T-helper 2 cell (primary cell): ENCODE measurements at regions not wholly inside any gene's neighbourhood (a gene's known extent, or its start where the extent isn't known, plus 50 kb on each side); places are given as distances from the start of the nearest gene placed in this dataset.

Source experiments
- DNase-seq, 5 experiments: peaks; one replicate each; pipeline versions ENCODE4 v3.0.0 to v3.0.0-alpha.2; 2012 to 2022

- DNase-seq: no peak
These were observed 97.4 kb downstream of the FOXL3 start for GRCh38 chr7:387132-388022.

- DNase-seq: no peak
These were observed 98.3 kb downstream of the FOXL3 start for GRCh38 chr7:388023-388960.

- DNase-seq: no peak
These were observed 99.2 kb downstream of the FOXL3 start for GRCh38 chr7:388961-389701.

GRCh38 chr7:389911-390601 lies 100.1 kb downstream of the FOXL3 start:
- no peak for DNase-seq

GRCh38 chr7:390761-391410 lies 100.9 kb downstream of the FOXL3 start:
- DNase-seq: peak in 1 of 5 experiments; percentile 2

- peak in 1 of 5 experiments; percentile 5 for DNase-seq
These were observed 101.5 kb downstream of the FOXL3 start for GRCh38 chr7:391411-391951.

GRCh38 chr7:391961-392524 lies 102.1 kb downstream of the FOXL3 start:
- DNase-seq: peak in 1 of 5 experiments; percentile 7

GRCh38 chr7:392822-393221 lies 102.9 kb downstream of the FOXL3 start:
- DNase-seq: no peak

- DNase-seq: no peak
These were observed 105.7 kb downstream of the FOXL3 start for GRCh38 chr7:395643-396042.

- no peak for DNase-seq
These were observed 108.9 kb downstream of the FOXL3 start for GRCh38 chr7:398888-399287.

- peak in 1 of 5 experiments; percentile 3 for DNase-seq
These were observed 111.0 kb downstream of the FOXL3 start for GRCh38 chr7:400901-401485.

GRCh38 chr7:401495-401894 lies 111.5 kb downstream of the FOXL3 start:
- DNase-seq: no peak

- no peak for DNase-seq
These were observed 114.7 kb downstream of the PDGFA start for GRCh38 chr7:404812-405488.

GRCh38 chr7:405489-406211 lies 114.0 kb downstream of the PDGFA start:
- DNase-seq: peak in 1 of 5 experiments; percentile 7

- DNase-seq: peak in 1 of 5 experiments; percentile 1
These were observed 111.7 kb downstream of the PDGFA start for GRCh38 chr7:407721-408539.

GRCh38 chr7:408751-409311 lies 110.8 kb downstream of the PDGFA start:
- DNase-seq: peak in 1 of 5 experiments; percentile 5
